HG03097 (cell line): ENCODE measurements at regions not wholly inside any gene's neighbourhood (a gene's known extent, or its start where the extent isn't known, plus 50 kb on each side); places are given as distances from the start of the nearest gene placed in this dataset.
A peak's percentile ranks its signal among the peaks of the same experiment; 100 is the strongest.

Experiments used
- ATAC-seq: cut with Tn5 transposase; IDR thresholded peaks from one replicate; pipeline ENCODE4 v1.9.1; 2021; ENCODE audit not compliant: unreplicated experiment, low FRiP score

- ATAC-seq, result no peak
Observed at GRCh38 chr6:42512579-42512978, 51.2 kb upstream of the UBR2 start.

DNA sequence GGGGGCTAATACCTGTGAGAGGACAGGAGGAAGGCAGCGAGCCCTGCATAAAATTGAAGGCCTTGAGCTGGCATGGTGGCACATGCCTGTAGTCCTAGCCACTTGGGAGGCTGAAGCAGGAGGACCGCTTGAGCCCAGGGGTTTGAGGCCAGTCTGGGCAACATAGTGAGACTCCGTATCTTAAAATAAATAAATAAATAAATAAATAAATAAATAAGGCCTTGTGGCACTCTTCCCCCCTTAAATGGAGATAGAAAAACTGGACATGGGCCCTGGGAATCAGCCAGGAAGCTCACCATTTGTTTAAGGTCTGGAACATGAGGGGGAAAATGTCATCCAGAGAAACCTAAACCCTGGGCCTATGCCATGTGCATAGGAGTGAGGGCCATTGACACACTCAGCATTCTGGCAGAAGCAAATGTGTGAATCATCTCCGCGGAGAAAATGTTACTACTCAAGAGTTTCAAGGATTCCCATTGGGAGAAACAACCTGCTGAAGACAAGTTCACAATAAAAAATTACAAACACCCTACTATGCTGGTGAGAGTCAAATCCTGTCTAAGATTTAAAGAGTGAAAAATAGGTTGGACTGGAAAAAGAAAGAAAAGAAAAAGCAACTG is 51.9 kb upstream of the UBR2 start:
- no peak for ATAC-seq

DNA sequence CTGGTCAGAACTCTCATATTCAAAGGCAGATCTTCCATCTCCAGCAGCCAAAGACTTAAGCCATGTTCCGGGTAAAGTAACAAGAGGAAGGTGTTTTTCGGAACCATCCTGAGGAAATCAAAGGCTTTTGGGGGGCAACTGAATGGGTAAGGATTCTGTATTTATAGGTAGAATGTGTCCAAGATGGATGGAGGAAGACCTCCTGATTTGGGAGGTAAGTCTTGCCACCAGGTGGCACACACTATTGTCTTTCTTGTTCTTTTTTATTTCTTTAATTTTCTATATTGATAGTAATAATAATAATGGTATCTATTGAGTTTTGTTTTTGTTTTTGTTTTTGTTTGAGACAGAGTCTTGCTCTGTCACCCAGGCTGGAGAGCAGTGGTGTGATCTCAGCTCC is 53.0 kb upstream of the UBR2 start:
- no peak for ATAC-seq

- ATAC-seq, result no peak
Observed at GRCh38 chr6:42509765-42510164, 54.1 kb upstream of the UBR2 start.

DNA sequence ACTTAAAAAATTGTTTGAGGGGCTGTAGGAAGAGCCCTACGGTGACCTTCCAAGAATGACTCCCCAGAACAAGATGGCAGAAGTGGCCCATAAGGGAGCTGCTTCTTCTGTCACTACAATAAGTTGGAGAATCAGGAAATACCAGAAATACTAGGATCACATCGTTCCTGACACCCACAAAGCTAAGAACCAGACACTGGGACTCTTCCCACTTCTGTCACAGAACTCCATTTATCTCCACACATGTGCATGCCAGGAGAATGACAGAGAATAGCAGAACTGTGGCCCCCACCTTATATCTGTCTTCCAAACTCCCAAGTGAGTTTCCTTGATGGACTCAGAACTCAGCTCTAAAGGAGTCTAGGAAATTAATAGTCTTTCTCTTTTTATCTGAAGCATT is 54.6 kb upstream of the UBR2 start:
- no peak for ATAC-seq

DNA sequence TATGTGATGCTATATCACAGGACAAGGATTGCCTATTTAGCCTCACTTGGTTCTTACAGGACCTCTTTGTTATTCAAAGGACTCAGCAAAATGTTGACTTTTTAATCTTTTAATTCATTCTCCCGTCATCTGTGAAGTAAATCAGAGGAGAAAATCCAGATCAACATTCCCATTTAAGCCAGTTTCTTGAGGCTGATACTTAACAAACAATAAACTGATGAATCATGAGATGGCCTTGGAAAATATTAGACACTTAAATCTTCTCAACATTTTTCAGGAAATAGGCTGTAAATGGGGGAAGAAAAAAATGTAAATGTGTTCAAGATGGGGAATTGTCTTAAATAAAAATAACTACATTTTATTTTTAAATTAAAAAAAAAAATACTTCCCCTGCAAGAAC is 55.9 kb upstream of the UBR2 start:
- ATAC-seq, result no peak

GRCh38 chr6:42507195-42507594 is 55.5 kb upstream of the TRERF1 start:
- peak; percentile 39 for ATAC-seq

DNA sequence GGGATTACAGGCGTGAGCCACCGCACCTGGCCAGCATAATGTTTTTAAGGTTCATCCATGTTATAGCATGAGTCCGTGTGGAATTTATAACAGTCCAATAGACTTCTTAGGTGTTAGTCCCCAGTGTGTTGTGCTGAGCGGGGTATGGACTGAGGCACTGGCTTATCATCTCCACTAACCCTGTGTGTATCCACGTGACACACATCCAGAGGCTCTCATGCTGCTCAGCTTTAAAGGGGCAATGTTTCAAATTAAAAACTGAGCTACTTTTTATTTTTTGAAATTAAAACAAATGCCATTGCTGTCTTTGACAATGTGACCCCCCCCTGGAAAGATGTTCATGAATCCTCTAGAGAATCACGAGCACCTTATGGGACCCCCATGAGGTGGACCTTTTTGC is 54.3 kb upstream of the TRERF1 start:
- no peak for ATAC-seq

DNA sequence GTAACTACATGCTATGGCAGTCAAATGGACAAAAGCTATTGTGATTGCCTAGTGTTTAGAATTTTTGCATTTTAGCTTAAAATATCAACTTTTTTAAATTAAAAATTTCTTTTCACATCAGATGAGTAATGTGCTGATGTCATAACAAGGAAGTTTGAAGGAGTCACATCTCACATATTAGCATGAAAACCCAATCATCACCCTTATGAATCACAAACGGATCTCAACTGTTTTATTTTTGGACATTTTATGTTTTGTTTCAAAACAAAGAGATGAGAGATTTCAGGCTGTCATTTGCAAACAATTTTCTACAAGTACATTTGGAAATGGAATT is 53.6 kb upstream of the TRERF1 start:
- no peak for ATAC-seq

DNA sequence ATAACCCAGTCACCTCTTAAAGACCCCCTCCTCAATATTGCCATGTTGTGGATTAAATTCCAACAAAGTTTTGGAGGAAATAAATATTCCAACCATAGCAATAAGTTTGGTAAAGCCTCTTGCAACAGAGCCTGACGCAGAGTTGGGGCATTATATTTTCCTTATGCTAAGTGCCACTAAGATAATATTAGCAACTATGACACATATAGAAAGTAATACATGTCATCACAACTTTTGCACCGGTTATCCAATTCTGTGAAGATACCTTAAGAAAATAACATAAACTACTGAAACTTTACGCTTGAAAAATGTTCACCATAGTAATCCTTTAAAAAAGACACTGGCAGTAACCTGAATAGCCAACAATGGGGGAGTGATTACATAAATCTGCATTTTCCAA is 52.2 kb upstream of the TRERF1 start:
- no peak for ATAC-seq

DNA sequence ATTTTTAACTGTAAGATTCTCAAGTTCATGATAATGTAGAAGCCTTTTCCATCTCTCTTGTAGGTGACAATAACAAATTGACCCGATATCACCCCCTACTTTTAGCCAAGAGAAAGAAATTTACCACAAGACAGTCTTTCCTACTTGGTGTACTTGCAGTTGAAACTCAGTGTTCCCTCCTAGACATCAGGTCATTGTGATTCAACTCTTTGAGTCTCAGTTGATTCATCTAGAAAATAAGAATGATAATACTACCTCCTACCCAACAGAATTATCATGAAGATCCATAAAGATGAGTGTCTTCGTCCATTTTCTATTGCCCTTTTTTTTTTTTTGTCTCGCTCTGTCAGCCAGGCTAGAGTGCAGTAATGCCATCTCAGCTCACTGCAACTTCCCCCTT is 51.3 kb upstream of the TRERF1 start:
- no peak for ATAC-seq

DNA sequence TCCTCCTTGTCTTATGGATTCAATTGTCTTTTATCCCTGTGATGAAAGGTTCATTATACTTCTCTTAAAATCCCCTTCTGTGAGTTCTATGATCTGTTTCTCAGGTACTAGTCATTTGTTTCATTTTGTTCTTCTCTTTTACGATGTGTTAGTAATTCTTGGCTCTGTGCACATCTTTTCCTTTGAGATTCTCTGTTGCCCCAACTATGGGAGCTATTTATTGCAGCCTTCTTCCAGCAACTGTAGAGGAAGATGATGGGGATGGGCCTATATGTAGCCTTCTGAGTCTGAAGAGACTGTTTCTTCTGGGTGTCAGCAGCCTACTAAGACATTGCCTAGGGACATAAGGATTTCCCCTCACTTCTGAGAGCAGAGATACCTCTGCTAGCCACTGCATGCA is 50.4 kb upstream of the TRERF1 start:
- ATAC-seq, result no peak
